T-helper 2 cell (primary cell): ENCODE measurements at regions not wholly inside any gene's neighbourhood (a gene's known extent, or its start where the extent isn't known, plus 50 kb on each side); places are given as distances from the start of the nearest gene placed in this dataset.

Experiments used
- DNase-seq, 5 experiments: peaks; one replicate each; pipeline versions ENCODE4 v3.0.0 to v3.0.0-alpha.2; 2012 to 2022

DNA sequence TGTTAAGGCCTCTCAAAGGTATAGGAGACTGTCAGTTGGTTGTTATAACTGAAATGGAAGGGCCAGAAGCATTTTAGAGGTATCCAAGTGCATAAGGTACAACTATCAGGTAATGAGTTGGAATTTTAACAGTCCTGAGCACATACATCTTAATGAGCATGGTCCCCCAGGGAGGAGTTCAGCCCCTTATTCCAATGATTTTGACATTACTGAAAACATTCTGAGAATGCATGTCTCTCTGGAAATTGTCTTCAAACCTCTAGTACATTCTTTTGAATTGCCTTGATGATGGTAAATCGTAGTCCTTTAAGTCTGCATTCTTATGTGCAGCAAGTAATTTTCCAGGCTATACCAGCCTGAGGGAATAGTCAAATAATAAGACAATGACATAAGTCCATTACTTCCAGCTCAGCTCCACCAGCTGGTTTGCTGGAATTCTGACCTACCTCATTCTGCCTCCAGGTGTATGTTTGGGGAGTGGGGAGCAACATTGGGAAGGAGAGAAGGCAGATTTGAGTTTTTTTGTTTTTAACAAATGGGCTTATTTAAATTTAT, 239.2 kb downstream of the MSRB3 start:
- DNase-seq, result no peak

DNA sequence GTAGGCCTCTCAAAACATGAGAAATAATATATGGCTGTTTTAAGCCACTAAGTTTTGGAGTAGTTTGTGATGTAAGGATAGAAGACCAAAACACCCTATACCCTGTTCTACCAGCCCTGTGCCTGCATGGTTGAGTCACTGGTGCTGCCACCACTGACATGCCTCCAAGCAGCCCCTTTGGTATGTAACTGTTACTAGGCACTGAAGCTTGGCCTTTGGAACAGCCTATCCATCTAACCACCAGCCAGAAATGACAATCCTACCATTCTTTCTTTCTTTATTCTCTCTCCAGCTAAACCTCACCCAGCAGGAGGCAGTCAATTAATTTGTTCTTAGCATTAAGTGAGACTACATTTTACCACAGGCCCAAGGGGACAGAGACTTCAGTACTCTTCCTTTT, 240.3 kb downstream of the MSRB3 start:
- DNase-seq, result no peak

DNA sequence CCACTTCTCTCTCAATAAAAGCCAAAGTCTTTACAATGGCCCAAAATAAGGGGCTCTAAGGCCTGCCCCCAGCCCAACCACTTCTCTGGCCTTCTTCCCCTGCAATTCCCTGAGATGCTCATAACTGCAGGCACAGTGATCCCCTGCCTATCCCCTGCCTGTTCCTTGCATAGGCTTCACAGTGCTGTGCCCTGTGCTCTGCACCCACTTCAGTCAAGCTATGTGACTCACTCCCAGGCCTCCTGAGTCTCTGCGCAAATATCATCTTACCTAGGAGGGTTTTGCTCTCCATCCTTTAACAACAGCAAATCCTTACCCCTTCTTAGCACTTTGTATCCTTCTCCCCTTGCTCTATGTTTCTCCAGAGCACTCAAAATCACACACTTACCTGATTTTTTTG, 242.2 kb downstream of the MSRB3 start:
- DNase-seq, result no peak

DNA sequence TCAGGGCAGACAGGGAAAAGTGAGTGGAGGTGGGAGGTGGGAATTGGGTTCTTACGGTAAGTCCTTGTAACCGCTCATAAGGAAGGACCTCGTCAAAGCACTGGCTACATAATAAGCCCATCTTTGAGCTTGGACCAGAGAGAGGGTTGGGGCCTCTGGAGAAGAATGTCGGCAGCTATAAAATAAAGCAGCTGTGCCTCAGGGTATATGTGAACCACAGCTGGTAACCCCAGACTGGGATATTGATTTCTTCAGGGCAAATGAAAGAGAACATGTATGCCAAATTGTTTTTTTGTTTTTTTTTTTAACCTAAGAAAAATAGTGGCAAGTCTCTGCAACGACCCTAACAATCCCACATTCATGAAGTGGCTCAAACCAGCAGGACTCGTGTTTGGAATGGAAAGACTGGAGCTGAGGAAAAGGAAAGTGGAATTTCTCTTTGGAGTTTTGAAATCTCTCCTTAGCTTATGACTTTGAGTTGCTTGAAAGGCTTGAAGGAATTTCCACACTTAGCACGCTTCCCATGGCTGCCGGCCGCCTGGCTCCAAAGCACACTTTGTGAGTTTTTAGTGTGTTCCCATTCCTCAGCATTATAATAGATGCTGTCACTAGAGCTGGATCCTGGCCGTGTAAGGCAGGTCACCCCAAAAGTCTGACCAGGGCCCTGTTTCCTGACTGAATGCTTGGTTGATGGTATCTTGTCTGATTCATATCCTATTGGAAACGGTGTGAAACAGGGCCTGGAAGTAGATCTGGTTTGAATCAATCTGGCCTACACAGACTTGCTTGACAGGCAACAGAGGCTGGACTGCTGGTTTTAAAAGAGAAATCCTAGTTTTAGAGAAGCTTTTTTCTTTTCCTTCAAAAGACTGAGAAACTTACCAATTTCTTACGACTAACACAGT, 244.7 kb downstream of the MSRB3 start:
- DNase-seq, result no peak

DNA sequence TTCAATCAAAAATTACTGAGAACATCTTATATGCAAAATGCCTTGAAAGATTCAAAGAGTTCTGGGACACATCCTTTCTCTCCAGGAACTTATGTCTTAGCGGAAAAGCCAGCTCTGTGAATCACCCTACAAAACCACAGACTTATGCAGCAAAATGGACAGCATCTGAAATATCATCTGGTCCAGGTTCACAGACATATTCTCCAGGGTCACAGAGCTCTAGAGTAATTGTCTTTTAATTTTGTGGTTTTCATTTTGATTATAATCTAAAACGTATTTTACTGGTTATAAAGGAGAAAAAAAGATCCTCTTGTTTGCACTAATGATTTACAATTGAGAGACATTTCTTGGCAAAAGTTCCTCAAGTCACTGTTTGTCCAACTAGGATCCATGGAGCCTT, 246.2 kb downstream of the MSRB3 start:
- DNase-seq, result no peak

DNA sequence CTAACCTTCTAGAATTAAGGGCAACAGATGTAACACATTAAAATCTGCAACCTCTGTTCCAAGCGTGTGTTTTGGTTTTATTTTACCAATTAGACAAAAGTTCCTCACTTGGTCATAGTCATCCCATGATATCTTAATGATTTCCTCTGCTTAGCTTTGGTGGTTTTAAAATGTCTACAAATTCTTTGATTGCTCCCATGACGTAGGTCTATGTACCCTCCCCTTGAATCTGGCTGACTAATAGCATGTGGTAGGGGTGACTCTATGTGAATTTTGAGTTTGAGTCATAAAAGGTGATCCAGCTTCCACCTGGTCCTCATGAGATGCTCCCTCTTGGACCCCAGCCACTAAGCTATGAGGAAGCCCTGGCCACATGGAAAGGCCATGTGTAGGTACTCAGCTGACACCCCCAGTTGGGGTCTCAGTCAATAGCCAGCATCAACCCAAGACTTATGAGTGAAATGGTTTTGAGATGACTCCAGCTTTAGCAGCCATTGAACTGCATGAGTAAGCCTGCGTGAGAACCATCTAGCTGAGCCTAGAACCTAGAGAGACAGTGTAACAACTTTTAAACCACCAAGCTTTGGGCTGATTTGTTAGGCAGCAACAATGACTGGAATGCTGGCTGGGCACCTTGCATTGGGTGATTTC, 247.1 kb downstream of the MSRB3 start:
- DNase-seq, result no peak

DNA sequence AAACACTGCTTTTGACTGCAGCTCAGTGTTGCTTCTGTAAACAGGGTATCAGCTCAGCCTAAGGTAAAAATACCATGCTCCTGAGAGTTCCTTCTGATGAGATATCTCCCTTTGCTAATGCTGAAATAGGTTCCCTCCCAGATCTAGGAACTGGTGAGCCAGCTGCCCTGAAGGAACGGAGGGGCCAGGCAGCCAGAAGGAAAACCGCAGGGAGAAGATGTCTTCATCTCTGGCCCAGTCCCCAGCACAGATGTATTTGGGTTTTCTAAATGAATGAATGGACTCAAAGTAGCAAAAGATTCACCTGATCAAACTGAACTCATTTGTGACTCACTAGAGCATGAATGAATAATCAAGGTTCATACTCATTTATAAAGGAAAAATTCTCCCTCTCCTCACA, 247.8 kb downstream of the MSRB3 start:
- DNase-seq, result no peak

DNA sequence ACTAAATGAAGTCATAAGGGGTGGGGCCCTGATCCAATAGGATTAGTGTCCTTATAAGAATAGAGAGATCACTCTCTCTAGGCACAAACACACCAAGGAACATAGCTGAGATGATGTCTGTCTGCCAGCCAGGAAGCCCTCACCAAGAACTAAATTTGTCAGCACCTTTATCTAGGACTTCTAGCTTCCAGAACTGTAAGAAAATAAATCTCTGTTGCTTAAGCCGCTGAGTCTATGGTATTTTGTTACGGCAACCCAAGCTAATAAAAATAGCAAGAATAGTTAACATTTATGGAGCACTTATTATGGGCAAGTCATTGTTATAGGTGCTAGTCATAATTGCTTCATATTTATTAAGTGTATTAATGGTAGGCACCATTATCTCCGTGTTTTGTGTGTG, 249.6 kb downstream of the MSRB3 start:
- DNase-seq, result no peak

DNA sequence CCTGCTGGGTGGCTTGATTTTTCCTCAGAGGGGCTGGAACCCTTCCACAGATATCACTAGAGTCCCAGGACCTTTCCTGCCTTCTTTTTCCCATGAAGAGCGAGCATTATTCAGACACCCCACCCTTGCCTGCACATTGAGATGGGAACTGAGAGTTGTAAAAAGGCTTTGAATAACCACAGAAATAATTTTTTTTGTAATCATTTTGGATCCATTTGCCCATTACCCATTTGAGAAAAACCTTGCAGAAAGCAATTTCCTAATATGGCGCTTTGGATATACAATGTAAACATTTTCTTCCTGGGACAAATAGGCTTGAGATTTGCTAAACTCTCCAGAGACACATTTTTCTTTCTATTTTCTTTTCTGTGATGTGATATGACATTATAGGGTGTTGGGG, 250.6 kb downstream of the MSRB3 start:
- no peak for DNase-seq

DNA sequence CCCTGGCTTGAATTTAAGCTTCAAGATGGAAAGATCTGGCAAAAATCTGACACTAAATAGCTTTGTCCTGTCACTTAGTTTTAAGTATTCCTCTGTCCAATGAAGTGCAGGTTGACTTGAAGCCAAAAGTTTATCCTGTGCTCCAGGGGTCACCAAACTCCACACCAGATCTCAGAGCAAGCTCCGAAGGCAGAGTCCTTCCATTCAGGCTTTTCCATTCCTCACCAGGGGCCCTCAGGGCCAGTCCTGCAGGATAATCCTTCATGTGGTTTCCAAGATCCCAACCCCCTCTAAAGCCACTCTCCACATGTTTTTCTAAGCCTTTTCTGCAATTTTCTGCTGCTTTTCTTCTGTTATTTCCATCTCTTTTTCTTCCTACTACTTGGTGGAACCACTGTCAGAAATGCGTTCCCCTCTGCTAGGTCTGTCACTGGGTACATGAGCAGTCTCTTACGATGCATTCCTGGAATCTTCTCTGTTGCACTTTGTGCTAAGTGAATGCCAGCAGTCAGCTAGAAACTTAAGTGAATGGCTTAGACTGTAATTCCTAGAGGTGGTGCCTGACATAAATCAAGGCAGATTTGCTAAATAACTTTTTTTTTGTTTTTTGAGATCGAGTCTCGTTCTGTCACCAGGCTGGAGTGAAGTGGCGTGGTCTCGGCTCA, 251.4 kb downstream of the MSRB3 start:
- DNase-seq, result no peak

DNA sequence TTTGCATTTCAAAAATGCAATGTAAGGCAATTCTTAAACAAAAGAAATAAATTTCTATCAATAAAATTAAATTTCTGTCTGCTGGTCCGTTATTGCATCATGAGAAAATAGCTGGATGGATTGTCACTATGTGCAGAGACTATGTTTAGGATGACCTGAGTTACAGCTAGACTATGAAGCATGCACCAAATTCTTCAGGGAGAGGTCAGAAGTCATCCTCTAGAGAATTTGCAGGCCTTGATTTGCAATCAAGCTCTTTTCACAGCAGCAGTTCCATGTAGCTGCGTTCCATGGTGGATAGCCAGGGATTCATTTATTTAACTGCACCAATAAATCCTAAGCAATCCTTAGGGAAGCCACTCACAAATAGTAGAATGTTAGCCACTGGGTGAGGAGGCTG, 253.7 kb downstream of the MSRB3 start:
- DNase-seq, result no peak

DNA sequence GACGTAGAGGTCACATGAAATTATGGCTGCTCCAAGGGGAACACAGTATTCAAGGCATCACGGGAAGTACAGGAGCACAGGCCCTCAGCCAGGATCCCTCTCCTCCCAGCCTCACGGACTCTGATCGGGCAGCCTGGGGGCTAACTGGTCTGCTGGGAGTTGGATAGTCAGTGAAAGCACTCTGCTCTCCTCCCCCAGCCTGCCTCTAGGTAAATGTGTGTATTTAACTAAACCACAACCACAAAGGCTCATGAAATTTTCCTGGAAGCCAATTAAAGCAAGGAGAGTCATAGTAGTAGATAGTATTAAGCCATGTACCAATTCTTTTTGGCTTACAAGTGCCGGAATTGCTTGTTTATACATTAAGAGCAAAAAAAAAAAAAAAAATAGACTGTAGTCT, 254.3 kb downstream of the MSRB3 start:
- DNase-seq, result no peak

DNA sequence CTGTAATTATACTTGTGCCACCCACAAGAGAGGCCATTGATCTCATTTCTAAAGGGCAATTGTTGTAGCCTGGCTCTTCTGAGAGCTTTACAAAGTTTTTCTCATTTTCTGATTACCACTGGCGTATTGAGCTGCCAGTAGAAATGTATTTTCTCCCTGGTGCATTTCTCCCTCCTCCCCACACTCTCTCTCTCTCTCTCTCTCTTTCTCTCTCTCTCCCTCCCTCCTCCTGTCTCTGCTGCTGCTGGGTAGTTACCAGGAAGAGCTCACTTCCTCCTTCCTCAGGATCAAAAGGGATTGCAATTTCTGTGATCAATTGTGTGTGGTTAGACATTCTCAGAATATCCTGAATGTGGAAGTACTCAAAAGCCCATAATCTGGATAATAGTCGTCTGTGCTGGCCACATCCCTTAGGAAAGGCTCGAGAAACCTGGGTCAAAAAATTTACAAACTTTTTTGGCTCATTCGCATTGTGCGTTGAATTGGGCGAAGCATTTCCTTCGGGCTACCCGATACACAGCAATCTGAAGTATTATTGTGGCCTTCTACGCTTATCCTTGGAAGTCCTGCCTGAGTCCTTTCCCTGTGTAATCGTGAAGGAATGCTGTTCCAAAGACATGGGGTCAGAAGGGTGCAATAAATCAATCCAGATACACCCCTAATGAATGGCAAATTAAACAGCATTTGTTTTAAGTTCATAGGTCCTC, 254.8 kb downstream of the MSRB3 start:
- DNase-seq, result no peak

DNA sequence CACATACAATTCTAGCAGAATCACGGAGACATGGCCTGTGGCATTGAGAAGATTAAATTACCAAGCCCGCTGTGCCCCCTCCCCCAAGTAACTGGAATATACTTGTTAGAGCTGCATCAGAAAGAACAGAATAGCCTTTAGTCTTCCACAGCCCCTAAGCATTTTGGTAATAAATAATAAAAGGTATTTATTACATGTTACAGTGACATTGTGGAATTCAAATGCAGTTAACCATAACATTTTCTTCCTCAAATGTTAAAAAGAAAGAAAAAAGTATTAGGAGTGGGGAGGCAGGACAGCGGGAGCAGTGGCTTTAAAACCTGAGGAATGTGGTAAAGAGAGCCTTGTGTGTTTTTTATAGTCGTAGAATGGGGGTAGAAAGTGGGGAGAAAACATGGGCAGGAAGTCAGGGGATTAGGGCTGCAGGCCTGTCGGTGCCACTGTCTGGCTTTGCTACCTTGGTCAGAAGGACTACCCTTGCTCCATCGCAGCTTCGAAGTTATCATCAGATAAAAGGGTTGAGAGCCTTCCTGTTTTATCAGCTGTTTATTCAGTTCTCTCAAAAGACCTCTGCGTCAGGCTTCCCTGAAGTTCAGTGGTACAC, 255.9 kb downstream of the MSRB3 start:
- no peak for DNase-seq

DNA sequence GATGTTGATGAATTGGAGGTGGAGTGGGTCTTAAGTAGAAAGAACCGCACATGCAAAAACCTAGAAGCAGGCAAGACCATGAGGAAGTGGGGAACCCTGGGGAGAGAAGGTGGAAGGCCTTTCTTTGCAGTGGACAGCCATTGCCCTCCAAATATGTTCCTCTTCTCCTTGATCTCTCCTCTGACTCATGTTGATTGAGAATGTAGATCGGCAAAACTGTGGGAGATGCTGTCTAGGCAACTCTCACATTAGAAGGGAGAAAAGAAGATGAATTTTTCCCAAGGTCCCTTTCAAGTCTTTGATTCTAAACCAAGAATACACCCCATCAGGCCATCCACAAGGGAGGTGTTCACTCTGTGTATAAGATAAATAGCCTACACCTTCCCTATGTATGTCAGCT, 257.5 kb downstream of the MSRB3 start:
- no peak for DNase-seq

DNA sequence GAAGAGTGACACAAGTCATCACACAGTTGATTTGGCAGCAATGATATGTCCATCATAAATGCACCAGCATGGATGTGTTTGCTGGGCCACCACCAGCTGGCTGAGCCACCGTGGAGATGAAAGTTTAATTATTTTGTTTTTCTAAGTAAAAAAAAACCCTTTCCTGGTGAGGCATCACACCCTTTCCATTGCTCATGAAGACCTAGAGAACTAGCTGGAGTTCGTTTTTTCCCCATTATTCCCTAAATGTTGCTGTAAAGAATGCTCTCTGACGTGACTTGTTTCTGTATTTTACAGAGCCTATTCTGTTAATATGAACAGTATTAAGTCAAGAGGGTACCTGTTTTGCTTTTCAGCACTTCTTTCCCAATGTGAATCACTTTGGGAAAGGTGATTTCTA, 257.9 kb downstream of the MSRB3 start:
- DNase-seq, result no peak

DNA sequence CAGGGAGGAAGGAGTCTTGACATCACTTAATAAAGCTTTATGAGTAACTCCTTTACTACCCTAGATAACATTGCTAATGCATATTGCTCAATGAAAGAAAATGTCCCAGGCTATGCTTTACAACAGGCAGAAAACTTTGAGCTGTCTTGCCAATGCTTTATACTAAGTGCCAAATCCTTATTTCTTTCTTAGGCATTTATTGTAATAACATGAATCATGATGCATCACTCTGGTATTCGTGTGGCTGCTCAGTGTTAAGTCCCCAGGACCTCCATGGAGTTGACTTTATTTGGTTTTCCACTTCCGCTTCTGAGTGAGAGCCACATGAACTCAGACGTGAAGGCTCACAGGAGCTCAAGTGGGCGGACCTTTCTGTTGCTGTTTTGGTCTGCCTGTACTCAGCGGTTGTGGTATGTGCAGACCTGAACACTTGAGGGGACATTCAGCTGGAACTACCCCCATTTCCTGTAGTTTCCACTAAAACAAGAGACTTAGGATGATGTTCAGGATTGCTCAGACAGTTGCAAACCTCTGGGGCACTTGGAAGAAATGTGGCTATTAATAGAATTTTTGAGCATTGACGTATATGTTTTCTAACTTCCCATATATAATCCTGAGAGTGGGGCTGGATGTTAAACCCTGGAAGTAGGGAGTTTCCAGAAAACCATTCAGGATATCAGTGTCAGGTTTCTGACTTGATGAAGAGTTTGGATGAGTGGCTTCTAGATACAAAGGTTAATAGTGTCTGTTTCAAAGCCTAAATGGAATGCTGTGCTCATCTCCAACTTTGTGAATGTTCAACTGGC, 258.6 kb downstream of the MSRB3 start:
- DNase-seq, result no peak

DNA sequence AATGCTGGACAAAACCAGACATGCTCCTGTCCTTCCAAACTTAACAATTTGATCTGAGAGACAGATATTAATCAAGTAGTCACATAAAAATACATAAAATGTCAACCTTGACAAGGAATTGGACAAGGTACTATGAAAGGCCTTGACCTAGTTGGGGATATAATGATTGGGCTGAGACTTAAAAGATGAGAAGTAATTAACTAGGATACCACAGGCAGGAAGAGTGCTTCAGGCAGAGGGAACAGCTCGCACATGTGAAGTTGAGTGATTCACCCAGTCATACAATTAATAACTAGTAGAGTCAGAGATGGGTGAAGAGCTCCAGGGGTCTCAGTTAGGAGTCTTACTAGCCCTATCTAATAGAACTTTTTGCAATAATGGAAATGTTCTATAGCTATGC, 259.5 kb downstream of the MSRB3 start:
- DNase-seq, result no peak

DNA sequence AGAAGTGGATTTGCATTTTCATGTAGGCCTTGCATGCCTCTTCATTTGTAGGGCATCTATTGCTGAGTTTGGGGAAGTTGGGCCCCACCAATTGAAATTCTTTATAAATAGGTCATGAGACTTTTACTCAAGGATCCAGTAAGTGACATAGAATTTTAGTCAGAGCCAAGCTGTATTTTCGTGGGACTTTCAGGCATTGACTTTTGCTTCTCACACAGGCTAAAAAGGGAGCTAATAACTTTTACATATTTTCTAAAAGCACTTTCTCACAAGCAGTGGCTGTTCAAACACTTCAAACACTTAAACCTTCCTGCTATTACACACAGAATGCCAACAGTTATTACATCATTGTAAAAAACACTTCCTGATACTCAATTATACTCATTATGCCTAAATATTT, 260.5 kb downstream of the MSRB3 start:
- DNase-seq, result no peak

DNA sequence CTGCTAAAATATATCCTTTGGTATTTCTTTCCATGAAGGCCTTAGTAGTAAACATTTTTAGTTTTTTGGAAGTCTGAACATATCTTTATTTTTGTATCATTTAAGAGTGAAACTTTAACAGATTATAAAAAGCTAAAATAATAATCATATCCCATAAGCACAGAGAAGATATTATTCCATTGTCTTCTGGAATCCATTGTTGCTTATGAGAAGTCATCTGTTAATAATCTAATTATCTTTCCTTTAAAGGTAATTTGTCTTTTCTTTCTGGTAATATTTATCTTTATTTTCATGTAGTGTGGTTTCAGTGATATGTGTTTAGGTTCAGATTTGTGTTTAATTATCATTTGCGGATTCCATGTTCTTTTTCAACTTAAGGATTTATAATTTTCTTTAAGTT, 261.7 kb downstream of the MSRB3 start:
- no peak for DNase-seq

DNA sequence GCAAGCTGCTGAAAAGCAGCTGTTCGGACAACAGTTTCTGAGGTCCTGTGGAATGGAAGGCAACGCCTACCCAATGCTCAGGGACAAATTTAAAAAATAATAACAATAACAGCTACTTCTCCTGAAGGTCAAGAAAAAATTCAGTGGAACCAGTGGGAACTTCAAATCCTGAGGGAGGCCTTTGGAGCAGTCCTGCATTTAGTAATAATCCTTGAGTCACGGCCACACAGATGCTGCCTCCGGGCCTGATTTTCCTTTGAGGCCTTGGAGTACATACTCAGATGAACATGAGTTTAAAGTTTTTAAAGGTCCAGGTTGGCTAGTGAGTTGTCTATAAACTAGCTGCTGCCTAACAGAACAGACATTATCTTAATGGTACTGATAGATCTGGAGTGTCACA, 268.0 kb downstream of the MSRB3 start:
- no peak for DNase-seq
